GM12872 (cell line): ENCODE measurements at regions not wholly inside any gene's neighbourhood (a gene's known extent, or its start where the extent isn't known, plus 50 kb on each side); places are given as distances from the start of the nearest gene placed in this dataset.

ENCODE experiments used
- TF ChIP-seq, protein P1 (sequence below): IDR thresholded peaks from 3 replicates; pipeline ENCODE4 v1.5.1; 2011; ENCODE audit warnings: low read depth, mild to moderate bottlenecking, low read length, moderate library complexity; ENCODE audit not compliant: insufficient read depth

DNA sequence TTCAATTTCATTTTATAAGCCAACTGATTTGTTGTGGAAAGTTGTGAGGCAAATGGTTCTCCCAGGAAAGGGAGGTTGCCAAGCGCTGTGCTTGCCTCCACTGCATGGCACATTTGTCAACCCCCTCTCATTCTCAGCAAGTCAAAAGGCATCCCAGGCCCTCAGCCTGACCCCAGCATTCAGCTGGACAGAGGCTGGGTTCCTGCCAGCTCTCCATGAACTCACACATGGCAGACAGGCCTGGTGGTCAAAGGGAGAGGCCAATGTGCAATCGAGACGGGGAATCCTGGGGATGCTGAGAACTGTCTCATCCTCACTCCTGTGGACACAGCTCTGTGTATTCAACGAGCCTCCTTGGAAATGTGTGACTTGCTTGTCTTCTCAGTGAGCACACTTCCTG is 106.0 kb upstream of the CDH4 start:
- TF ChIP-seq, protein P1, sequence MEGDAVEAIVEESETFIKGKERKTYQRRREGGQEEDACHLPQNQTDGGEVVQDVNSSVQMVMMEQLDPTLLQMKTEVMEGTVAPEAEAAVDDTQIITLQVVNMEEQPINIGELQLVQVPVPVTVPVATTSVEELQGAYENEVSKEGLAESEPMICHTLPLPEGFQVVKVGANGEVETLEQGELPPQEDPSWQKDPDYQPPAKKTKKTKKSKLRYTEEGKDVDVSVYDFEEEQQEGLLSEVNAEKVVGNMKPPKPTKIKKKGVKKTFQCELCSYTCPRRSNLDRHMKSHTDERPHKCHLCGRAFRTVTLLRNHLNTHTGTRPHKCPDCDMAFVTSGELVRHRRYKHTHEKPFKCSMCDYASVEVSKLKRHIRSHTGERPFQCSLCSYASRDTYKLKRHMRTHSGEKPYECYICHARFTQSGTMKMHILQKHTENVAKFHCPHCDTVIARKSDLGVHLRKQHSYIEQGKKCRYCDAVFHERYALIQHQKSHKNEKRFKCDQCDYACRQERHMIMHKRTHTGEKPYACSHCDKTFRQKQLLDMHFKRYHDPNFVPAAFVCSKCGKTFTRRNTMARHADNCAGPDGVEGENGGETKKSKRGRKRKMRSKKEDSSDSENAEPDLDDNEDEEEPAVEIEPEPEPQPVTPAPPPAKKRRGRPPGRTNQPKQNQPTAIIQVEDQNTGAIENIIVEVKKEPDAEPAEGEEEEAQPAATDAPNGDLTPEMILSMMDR: no peak

DNA sequence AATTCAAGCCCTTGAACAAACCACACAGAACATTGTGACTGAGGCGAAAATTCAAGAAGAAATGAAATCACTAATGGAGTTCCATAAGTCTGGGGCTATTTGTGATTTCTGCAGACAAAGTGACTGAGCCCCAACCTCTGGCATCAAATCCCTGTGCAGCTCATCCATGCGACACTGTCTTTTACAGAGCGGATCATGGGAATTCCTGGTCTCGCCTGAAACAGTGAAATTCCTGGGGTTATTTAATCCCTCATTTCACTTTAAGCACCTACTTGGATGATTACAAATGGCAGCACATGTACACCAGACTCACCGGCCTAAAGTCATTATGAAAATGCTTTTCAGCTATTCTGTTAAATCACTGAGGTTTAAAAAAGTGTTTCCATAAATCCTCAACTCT is 102.4 kb upstream of the CDH4 start:
- TF ChIP-seq, protein P1: no peak

DNA sequence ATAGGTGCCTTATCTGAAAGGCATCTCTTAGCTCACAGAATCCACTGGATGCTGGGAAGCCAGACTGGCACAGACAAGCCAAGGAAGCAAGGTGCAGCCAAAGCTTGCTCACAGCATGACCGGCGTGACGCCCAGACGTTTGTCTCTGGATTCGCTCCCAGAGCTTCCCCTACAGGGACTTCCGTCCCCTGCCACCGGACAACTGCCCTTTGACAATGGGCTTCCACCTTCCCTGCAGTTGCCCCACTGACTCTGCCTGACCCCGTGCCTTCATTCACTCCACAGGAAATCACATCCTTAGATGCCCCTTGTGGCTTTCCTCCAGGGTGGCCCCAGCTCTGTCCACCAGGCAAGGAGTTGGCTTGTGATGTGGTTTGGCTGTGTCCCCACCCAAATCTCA is 94.8 kb upstream of the CDH4 start:
- TF ChIP-seq, protein P1: no peak

DNA sequence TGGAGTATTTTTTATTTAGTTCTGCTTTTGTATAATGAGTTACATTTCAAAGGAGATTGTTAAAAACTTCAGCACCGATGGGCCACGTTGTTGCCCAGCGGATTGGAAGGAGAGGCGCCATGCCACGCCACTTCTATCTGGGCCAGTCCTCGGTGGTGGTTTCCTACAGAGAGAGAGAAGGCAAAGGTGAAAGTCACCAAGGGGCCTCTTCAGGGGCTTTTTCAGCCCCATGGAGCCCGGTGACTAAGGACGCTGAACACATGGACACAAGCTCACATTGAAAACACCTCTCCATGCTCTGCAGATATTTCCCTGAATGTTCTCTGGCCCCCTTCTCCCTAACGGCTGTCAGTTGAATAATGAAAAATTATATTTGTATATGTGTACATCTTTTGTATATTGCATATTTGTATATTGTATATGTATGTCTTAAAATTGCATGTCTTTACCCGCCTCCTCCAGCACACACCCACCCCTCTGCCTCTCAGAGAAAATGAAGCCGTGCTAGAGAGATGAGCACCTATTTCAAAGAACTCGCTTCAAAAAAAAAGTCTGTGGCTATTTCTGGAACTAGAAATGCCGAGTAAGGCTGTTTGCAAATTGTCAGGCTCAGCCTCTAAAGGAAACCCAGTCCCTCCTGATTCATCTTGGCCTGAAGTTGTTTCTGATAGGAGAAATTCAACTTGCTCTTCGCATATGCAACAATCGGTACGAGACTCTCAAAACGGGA is 91.9 kb upstream of the CDH4 start:
- TF ChIP-seq, protein P1: no peak

DNA sequence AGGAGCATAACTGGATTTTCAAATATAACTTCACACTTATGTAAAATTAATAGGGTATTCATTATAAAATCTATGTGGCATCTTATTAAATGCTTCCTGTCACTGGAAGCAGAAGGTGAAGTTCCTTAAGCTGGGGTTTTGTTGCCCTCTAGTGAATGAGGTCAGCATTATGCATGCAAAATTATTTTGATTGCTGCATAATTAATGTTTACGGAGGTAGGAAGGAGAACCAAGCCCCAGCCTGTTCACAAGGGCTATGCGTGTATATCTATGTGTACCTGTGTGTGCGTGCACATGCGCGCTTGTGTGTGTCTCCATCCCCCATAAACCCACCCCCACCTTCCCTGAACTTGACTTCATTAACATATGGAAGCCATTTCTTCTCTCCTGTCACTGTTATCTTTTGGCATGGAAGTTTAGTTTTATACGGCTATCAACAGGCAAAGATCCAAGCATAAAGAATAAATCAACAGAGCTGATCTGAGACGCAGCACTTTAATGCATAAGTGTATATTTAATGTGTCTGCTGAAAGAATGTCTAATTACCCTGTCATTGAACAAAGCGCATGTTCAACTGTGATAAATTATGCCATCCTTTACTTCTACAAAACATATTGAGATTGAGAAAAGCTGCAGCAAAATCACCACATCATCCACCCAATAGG is 90.2 kb upstream of the CDH4 start:
- TF ChIP-seq, protein P1: no peak

DNA sequence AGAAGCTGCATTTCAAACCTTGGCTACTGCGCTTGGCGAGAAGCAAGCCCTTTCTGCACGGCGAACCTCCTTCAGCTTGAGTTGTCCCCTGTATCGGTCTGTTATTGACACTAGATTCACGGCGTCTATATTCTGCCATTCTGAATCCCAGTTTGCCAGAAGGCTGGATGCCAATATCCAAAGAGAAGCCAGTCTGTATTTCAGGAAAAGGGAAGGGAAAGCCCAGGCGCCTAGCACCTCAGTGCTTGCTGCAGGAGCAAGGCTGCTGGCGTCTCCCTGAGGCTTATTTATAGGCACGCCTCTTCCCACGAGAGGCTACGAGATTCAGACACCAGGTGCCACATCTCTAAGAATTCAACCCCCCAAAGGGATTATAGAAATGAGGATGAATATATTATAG is 89.6 kb upstream of the CDH4 start:
- TF ChIP-seq, protein P1: no peak

DNA sequence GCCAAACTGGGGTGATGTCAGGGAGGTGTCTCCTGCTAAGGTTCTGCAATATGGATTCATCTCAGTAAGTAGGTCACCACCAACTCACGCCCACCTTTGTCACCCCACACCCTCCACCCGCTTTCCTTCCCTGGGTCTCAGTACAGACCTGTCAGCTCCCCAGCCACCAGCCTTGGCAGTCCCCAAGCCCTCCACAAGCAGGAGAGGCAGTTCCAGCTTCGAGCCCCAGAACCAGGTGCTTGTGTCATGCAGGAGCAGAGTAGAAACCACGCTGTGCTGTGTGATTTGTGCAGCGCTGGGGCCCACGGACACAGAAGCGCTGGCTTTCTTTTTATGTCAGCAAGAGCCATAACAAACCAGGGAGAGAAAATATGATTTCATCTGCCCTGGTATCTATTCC is 89.0 kb upstream of the CDH4 start:
- TF ChIP-seq, protein P1: no peak
